Skin epidermis (tissue), 12 donors: ENCODE measurements at regions not wholly inside any gene's neighbourhood (a gene's known extent, or its start where the extent isn't known, plus 50 kb on each side); places are given as distances from the start of the nearest gene placed in this dataset.
"Not testable (repeated sequence)": the region's sequence is repeated elsewhere in the genome, so short reads cannot be mapped to it uniquely, and the experiment has no call there.

Source experiments
- H3K27ac ChIP-seq, 21 experiments: fragments of 200-600 bp; sonication (generic) in 11 of 21; one replicate each; pipeline ENCODE4 v1.5.0; 2020; ENCODE audit warnings: mild to moderate bottlenecking in 3 of 21, inconsistent platforms in 2 of 21, moderate library complexity in 2 of 21
- H3K4me3 ChIP-seq, 7 experiments: fragments of 200-600 bp; sonication (generic) in 2 of 7; one replicate each; pipeline ENCODE4 v1.5.0; 2020; ENCODE audit warnings: inconsistent platforms in 2 of 7, mild to moderate bottlenecking in 2 of 7, moderate library complexity in 1 of 7

GRCh38 chr3:67064105-67064504, 66.0 kb downstream of the KBTBD8 start:
- H3K4me3 ChIP-seq: no peak overlapping the region
- no peak overlapping the region for H3K27ac ChIP-seq

- Histone ChIP-seq H3K4me3 (no peak overlapping the region), H3K27ac (no peak overlapping the region)
Measured at GRCh38 chr3:67067251-67067650, 69.1 kb downstream of the KBTBD8 start.

GRCh38 chr3:67072640-67073039, 74.5 kb downstream of the KBTBD8 start:
- not testable (repeated sequence) for H3K4me3 ChIP-seq, H3K27ac ChIP-seq

GRCh38 chr3:67073812-67074211, 75.7 kb downstream of the KBTBD8 start:
- Histone ChIP-seq H3K4me3 (no peak overlapping the region), H3K27ac (no peak overlapping the region)

GRCh38 chr3:67075295-67075694, 77.2 kb downstream of the KBTBD8 start:
- H3K27ac ChIP-seq: no peak overlapping the region
- H3K4me3 ChIP-seq: no peak overlapping the region

- H3K27ac ChIP-seq: no peak overlapping the region
- H3K4me3 ChIP-seq: no peak overlapping the region
Measured at GRCh38 chr3:67076607-67077006, 78.5 kb downstream of the KBTBD8 start.

GRCh38 chr3:67077656-67078055, 79.5 kb downstream of the KBTBD8 start:
- no peak overlapping the region for H3K27ac ChIP-seq
- no peak overlapping the region for H3K4me3 ChIP-seq

- no peak overlapping the region for H3K4me3 ChIP-seq
- H3K27ac ChIP-seq: peak overlapping the region in 3 of 21 experiments; percentile 45 to 65 (median 45)
Measured at GRCh38 chr3:67082533-67083024, 84.5 kb downstream of the KBTBD8 start.

- H3K4me3 ChIP-seq: no peak overlapping the region
Measured at GRCh38 chr3:67083277-67083676, 85.2 kb downstream of the KBTBD8 start.

GRCh38 chr3:67087788-67088187, 89.7 kb downstream of the KBTBD8 start:
- H3K4me3 ChIP-seq: no peak overlapping the region
- no peak overlapping the region for H3K27ac ChIP-seq

More at GRCh38 chr3:67083277-67083676, 85.2 kb downstream of the KBTBD8 start:
- H3K27ac ChIP-seq: peak overlapping the region in 3 of 21 experiments; percentile 45 to 65 (median 45)

GRCh38 chr3:67090474-67090873, 92.4 kb downstream of the KBTBD8 start:
- Histone ChIP-seq H3K27ac (no peak overlapping the region), H3K4me3 (no peak overlapping the region)

- no peak overlapping the region for H3K4me3 ChIP-seq
- no peak overlapping the region for H3K27ac ChIP-seq
Measured at GRCh38 chr3:67093305-67093704, 95.2 kb downstream of the KBTBD8 start.

GRCh38 chr3:67094167-67094566, 96.1 kb downstream of the KBTBD8 start:
- Histone ChIP-seq H3K4me3 (no peak overlapping the region), H3K27ac (no peak overlapping the region)

- no peak overlapping the region for H3K4me3 ChIP-seq
- no peak overlapping the region for H3K27ac ChIP-seq
Measured at GRCh38 chr3:67094774-67095173, 96.7 kb downstream of the KBTBD8 start.

- H3K4me3 ChIP-seq: no peak overlapping the region
- no peak overlapping the region for H3K27ac ChIP-seq
Measured at GRCh38 chr3:67104388-67104787, 106.3 kb downstream of the KBTBD8 start.

- H3K4me3 ChIP-seq: no peak overlapping the region
- no peak overlapping the region for H3K27ac ChIP-seq
Measured at GRCh38 chr3:67106874-67107273, 108.8 kb downstream of the KBTBD8 start.

- Histone ChIP-seq H3K27ac (no peak overlapping the region), H3K4me3 (no peak overlapping the region)
Measured at GRCh38 chr3:67109651-67110204, 111.6 kb downstream of the KBTBD8 start.

- H3K4me3 ChIP-seq: no peak overlapping the region
Measured at GRCh38 chr3:67113802-67114407, 115.8 kb downstream of the KBTBD8 start.

GRCh38 chr3:67118122-67118521, 120.0 kb downstream of the KBTBD8 start:
- H3K4me3 ChIP-seq: no peak overlapping the region
- H3K27ac ChIP-seq: no peak overlapping the region

More at GRCh38 chr3:67113802-67114407, 115.8 kb downstream of the KBTBD8 start:
- no peak overlapping the region for H3K27ac ChIP-seq

GRCh38 chr3:67118635-67119034, 120.5 kb downstream of the KBTBD8 start:
- Histone ChIP-seq H3K4me3 (no peak overlapping the region), H3K27ac (no peak overlapping the region)

- Histone ChIP-seq H3K4me3 (no peak overlapping the region), H3K27ac (no peak overlapping the region)
Measured at GRCh38 chr3:67123914-67124313, 125.8 kb downstream of the KBTBD8 start.

- Histone ChIP-seq H3K4me3 (no peak overlapping the region), H3K27ac (no peak overlapping the region)
Measured at GRCh38 chr3:67127254-67127653, 129.1 kb downstream of the KBTBD8 start.
